Neural crest cell (in vitro differentiated cells): ENCODE measurements at regions not wholly inside any gene's neighbourhood (a gene's known extent, or its start where the extent isn't known, plus 50 kb on each side); places are given as distances from the start of the nearest gene placed in this dataset.

Experiments
- DNase-seq: peaks from one replicate; pipeline ENCODE4 v3.0.0; 2021; ENCODE audit warnings: low read depth, mixed read lengths, low spot score
- H3K27ac Mint-ChIP-seq: one replicate; pipeline ENCODE4 v1.8.0; 2021; ENCODE audit warnings: mild to moderate bottlenecking, mixed read lengths; ENCODE audit not compliant: unreplicated experiment
- H3K27me3 Mint-ChIP-seq: 2 replicates; pipeline ENCODE4 v1.8.0; 2021; ENCODE audit warnings: low read depth, mild to moderate bottlenecking, mixed read lengths
- H3K36me3 Mint-ChIP-seq: 2 replicates; pipeline ENCODE4 v1.8.0; 2021; ENCODE audit warnings: low read depth, mild to moderate bottlenecking, mixed read lengths
- H3K4me1 Mint-ChIP-seq: 2 replicates; pipeline ENCODE4 v1.8.0; 2021; ENCODE audit warnings: mixed read lengths
- H3K4me3 Mint-ChIP-seq: one replicate; pipeline ENCODE4 v1.8.0; 2021; ENCODE audit warnings: mild to moderate bottlenecking, mixed read lengths
- H3K9me3 Mint-ChIP-seq: 2 replicates; pipeline ENCODE4 v1.8.0; 2021; ENCODE audit warnings: mixed read lengths
- TF ChIP-seq, protein P1 (sequence below): fragments of 200-600 bp; sonication (generic); conservative IDR thresholded peaks from 2 replicates; pipeline ENCODE4 v1.5.0; 2021; ENCODE audit warnings: antibody characterized with exemption, mild to moderate bottlenecking

DNA sequence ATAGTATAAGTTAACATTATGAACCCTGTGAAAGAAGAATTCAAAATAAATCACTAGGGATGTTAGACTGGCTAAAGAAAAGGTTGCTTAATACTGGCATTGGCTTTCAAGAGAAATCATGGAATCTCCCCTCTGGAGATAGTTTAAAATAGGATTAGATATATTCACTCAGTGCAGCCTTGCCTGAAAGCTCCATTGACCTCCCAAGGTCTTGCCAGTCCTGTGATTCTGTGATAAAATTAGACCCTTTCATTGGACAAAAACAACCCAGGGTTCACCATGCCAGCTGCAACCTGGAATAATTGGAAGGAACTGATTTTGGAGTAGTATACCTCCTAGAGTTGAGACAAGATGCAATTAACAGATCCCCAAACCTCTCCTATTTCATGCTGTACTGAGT lies 588.1 kb upstream of the MEF2C start:
- no peaks in the 10 kb centered on the region for H3K4me1 Mint-ChIP-seq
- H3K36me3 Mint-ChIP-seq, result no peaks in the 10 kb centered on the region
- no peak for DNase-seq
- TF ChIP-seq, protein P1, sequence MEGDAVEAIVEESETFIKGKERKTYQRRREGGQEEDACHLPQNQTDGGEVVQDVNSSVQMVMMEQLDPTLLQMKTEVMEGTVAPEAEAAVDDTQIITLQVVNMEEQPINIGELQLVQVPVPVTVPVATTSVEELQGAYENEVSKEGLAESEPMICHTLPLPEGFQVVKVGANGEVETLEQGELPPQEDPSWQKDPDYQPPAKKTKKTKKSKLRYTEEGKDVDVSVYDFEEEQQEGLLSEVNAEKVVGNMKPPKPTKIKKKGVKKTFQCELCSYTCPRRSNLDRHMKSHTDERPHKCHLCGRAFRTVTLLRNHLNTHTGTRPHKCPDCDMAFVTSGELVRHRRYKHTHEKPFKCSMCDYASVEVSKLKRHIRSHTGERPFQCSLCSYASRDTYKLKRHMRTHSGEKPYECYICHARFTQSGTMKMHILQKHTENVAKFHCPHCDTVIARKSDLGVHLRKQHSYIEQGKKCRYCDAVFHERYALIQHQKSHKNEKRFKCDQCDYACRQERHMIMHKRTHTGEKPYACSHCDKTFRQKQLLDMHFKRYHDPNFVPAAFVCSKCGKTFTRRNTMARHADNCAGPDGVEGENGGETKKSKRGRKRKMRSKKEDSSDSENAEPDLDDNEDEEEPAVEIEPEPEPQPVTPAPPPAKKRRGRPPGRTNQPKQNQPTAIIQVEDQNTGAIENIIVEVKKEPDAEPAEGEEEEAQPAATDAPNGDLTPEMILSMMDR, result no peak
- no peaks in the 10 kb centered on the region for H3K9me3 Mint-ChIP-seq
- no peak overlapping the region for H3K27ac Mint-ChIP-seq
- H3K27me3 Mint-ChIP-seq, result no peaks in the 10 kb centered on the region
- no peak overlapping the region for H3K4me3 Mint-ChIP-seq

- H3K36me3 Mint-ChIP-seq, result no peaks in the 10 kb centered on the region
- DNase-seq, result no peak
- H3K27ac Mint-ChIP-seq, result no peak overlapping the region
Observed at GRCh38 chr5:89470658-89471057, 587.7 kb upstream of the MEF2C start.

GRCh38 chr5:89458332-89458656 lies 575.3 kb upstream of the MEF2C start:
- no peak for DNase-seq
- no peak overlapping the region for H3K27ac Mint-ChIP-seq
- TF ChIP-seq, protein P1, result no peak
- no peaks in the 10 kb centered on the region for H3K36me3 Mint-ChIP-seq
- H3K9me3 Mint-ChIP-seq, result peaks cover 5% of the 10 kb centered on the region
- no peaks in the 10 kb centered on the region for H3K27me3 Mint-ChIP-seq
- H3K4me3 Mint-ChIP-seq, result no peak overlapping the region
- H3K4me1 Mint-ChIP-seq, result no peaks in the 10 kb centered on the region

More at GRCh38 chr5:89470658-89471057, 587.7 kb upstream of the MEF2C start:
- TF ChIP-seq, protein P1, result no peak
- Mint-ChIP-seq H3K4me3 (no peak overlapping the region), H3K27me3 (no peaks in the 10 kb centered on the region), H3K4me1 (no peaks in the 10 kb centered on the region), H3K9me3 (no peaks in the 10 kb centered on the region)

- Mint-ChIP-seq H3K9me3 (peaks cover 5% of the 10 kb centered on the region), H3K27ac (no peak overlapping the region)
Observed at GRCh38 chr5:89457411-89458331, 574.7 kb upstream of the MEF2C start.

GRCh38 chr5:89452081-89452480 lies 569.1 kb upstream of the MEF2C start:
- TF ChIP-seq, protein P1, result no peak
- no peaks in the 10 kb centered on the region for H3K36me3 Mint-ChIP-seq
- peaks cover 3% of the 10 kb centered on the region for H3K4me1 Mint-ChIP-seq
- H3K27me3 Mint-ChIP-seq, result no peaks in the 10 kb centered on the region
- no peak overlapping the region for H3K4me3 Mint-ChIP-seq
- no peak for DNase-seq
- peaks cover 5% of the 10 kb centered on the region for H3K9me3 Mint-ChIP-seq
- no peak overlapping the region for H3K27ac Mint-ChIP-seq

More at GRCh38 chr5:89457411-89458331, 574.7 kb upstream of the MEF2C start:
- no peaks in the 10 kb centered on the region for H3K36me3 Mint-ChIP-seq
- no peaks in the 10 kb centered on the region for H3K4me1 Mint-ChIP-seq
- no peak for DNase-seq
- no peaks in the 10 kb centered on the region for H3K27me3 Mint-ChIP-seq
- H3K4me3 Mint-ChIP-seq, result no peak overlapping the region
- TF ChIP-seq, protein P1, result no peak
